Vagina (tissue), 2 donors: ENCODE measurements at regions not wholly inside any gene's neighbourhood (a gene's known extent, or its start where the extent isn't known, plus 50 kb on each side); places are given as distances from the start of the nearest gene placed in this dataset.
"Not testable (repeated sequence)": the region's sequence is repeated elsewhere in the genome, so short reads cannot be mapped to it uniquely, and the experiment has no call there.

Experiments used
- DNase-seq, 2 donors: peaks; one replicate each; pipeline ENCODE4 v3.0.0-alpha.2; 2017; ENCODE audit errors: extremely low spot score in 2 of 2
- H3K27ac ChIP-seq: fragments of 200-600 bp; sonication (generic); one replicate; pipeline ENCODE4 v1.5.1; 2019
- H3K27me3 ChIP-seq: fragments of 200-600 bp; sonication (generic); one replicate; pipeline ENCODE4 v1.5.1; 2019
- H3K36me3 ChIP-seq, 2 donors: fragments of 200-600 bp; sonication (generic); one replicate each; pipeline ENCODE4 v1.5.1; 2017 to 2019
- H3K4me1 ChIP-seq: fragments of 200-600 bp; sonication (generic); one replicate; pipeline ENCODE4 v1.5.1; 2019
- H3K4me3 ChIP-seq, 2 donors: fragments of 200-600 bp; sonication (generic); 1 replicate in 1 of 2; 2 replicates in 1 of 2; pipeline ENCODE4 v1.5.1; 2016 to 2019
- H3K9me3 ChIP-seq: fragments of 200-600 bp; sonication (generic); one replicate; pipeline ENCODE4 v1.5.1; 2019
- CTCF ChIP-seq, 3 experiments: fragments of 450-650 bp in 2 of 3; fragments of 200-600 bp in 1 of 3; sonication (generic) in 1 of 3; IDR thresholded peaks; one replicate each; pipeline ENCODE4 v1.5.1; 2017 to 2019; ENCODE audit warnings: antibody characterized with exemption in 3 of 3, mild to moderate bottlenecking in 2 of 3, moderate library complexity in 2 of 3
- POLR2A ChIP-seq, 2 donors: fragments of 450-650 bp; IDR thresholded peaks; one replicate each; pipeline ENCODE4 v1.6.1; 2017; ENCODE audit warnings: antibody characterized with exemption in 2 of 2, mild to moderate bottlenecking in 2 of 2, moderate library complexity in 2 of 2
- POLR2AphosphoS5 ChIP-seq, 2 donors: sonication (generic); formaldehyde crosslinking; IDR thresholded peaks; one replicate each; pipeline ENCODE4 v1.9.0; 2017; ENCODE audit warnings: antibody characterized with exemption in 2 of 2, mild to moderate bottlenecking in 2 of 2, low read depth in 1 of 2; ENCODE audit not compliant: insufficient read depth in 1 of 2
- intact Hi-C: fragments of 100-400 bp; cut with DNase I; formaldehyde crosslinking; loops from one replicate; pipeline ENCODE4 v1.15.1; 2023

DNA sequence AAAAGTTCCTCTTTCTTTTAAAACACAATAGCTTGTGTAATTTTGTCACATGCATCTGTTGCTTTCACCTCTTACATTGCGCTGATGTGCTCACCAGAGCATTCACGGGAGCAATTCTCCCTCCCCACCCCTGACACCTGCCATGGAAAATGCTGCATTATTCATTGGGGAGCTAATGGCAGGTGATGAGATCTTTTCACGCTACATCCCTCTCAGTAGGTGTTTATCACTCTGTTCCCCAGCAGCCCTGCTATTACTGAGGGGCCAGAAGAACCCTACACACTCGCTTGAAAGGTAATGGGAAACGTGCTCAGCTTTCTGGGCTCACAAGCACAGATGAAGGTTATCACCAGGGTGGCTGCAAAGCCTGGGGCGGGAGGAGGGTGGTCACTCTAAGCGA lies 398.0 kb downstream of the PSAT1 start:
- Histone ChIP-seq H3K36me3 (no peaks in the 10 kb centered on the region), H3K4me3 (no peak overlapping the region), H3K4me1 (no peaks in the 10 kb centered on the region), H3K27ac (no peak overlapping the region), H3K9me3 (no peaks in the 10 kb centered on the region), H3K27me3 (no peaks in the 10 kb centered on the region)
- TF ChIP-seq CTCF (IDR thresholded peaks at IDR 0.05) (no peak), POLR2A (IDR thresholded peaks at IDR 0.05) (no peak), POLR2AphosphoS5 (IDR thresholded peaks at IDR 0.05; ENCODE audit: insufficient read depth in 1 of 2, low read depth in 1 of 2) (no peak)
- no peak for DNase-seq
- intact Hi-C loops = no loop called here

DNA sequence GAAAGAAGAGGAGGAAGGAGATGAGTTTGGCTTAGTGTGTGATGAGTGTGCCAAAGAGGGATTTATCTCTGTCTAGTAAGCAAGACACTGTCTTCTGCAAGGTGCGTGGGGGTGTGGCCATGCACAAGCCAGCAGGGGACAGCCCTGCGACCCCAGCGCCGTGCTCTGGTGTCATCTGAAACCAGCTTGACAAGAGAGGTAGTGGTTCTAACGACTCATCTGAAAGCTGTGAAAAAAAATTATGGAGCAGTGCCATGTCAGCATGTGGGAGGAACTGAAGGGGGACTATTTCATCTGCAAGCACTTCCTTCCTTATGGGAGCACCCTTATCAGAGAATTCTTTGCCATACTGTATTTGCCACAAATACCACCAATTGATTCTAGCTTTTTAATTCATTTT lies 398.6 kb downstream of the PSAT1 start:
- no peak overlapping the region for H3K4me3 ChIP-seq
- H3K4me1 ChIP-seq = no peaks in the 10 kb centered on the region
- no peak for TF ChIP-seq POLR2A (IDR thresholded peaks at IDR 0.05)
- no peak for TF ChIP-seq POLR2AphosphoS5 (IDR thresholded peaks at IDR 0.05; ENCODE audit: insufficient read depth in 1 of 2, low read depth in 1 of 2)
- TF ChIP-seq CTCF (IDR thresholded peaks at IDR 0.05) = no peak
- no peaks in the 10 kb centered on the region for H3K9me3 ChIP-seq
- intact Hi-C loops = no loop called here
- no peaks in the 10 kb centered on the region for H3K36me3 ChIP-seq
- no peaks in the 10 kb centered on the region for H3K27me3 ChIP-seq
- DNase-seq = no peak
- H3K27ac ChIP-seq = no peak overlapping the region

GRCh38 chr9:78697618-78698017 lies 400.7 kb downstream of the PSAT1 start:
- H3K36me3 ChIP-seq = no peaks in the 10 kb centered on the region
- TF ChIP-seq POLR2A (IDR thresholded peaks at IDR 0.05) = no peak
- TF ChIP-seq CTCF (IDR thresholded peaks at IDR 0.05) = no peak
- no peak for TF ChIP-seq POLR2AphosphoS5 (IDR thresholded peaks at IDR 0.05; ENCODE audit: insufficient read depth in 1 of 2, low read depth in 1 of 2)
- H3K27ac ChIP-seq = no peak overlapping the region
- H3K4me1 ChIP-seq = no peaks in the 10 kb centered on the region
- H3K27me3 ChIP-seq = no peaks in the 10 kb centered on the region
- H3K4me3 ChIP-seq = no peak overlapping the region
- intact Hi-C loops = no loop called here
- H3K9me3 ChIP-seq = no peaks in the 10 kb centered on the region
- DNase-seq = no peak

- Histone ChIP-seq H3K4me1 (no peaks in the 10 kb centered on the region), H3K9me3 (no peaks in the 10 kb centered on the region), H3K36me3 (no peaks in the 10 kb centered on the region), H3K4me3 (no peak overlapping the region), H3K27me3 (no peaks in the 10 kb centered on the region), H3K27ac (no peak overlapping the region)
- intact Hi-C loops = no loop called here
- no peak for TF ChIP-seq POLR2A (IDR thresholded peaks at IDR 0.05)
- TF ChIP-seq POLR2AphosphoS5 (IDR thresholded peaks at IDR 0.05; ENCODE audit: insufficient read depth in 1 of 2, low read depth in 1 of 2) = no peak
- TF ChIP-seq CTCF (IDR thresholded peaks at IDR 0.05) = no peak
- no peak for DNase-seq
Observed at GRCh38 chr9:78698371-78698770, 401.4 kb downstream of the PSAT1 start.

- DNase-seq, H3K4me3 ChIP-seq, H3K4me1 ChIP-seq, intact Hi-C loops, H3K27me3 ChIP-seq, H3K27ac ChIP-seq, H3K9me3 ChIP-seq, H3K36me3 ChIP-seq: not testable (repeated sequence)
Observed at GRCh38 chr9:78699217-78699616, 402.3 kb downstream of the PSAT1 start.

DNA sequence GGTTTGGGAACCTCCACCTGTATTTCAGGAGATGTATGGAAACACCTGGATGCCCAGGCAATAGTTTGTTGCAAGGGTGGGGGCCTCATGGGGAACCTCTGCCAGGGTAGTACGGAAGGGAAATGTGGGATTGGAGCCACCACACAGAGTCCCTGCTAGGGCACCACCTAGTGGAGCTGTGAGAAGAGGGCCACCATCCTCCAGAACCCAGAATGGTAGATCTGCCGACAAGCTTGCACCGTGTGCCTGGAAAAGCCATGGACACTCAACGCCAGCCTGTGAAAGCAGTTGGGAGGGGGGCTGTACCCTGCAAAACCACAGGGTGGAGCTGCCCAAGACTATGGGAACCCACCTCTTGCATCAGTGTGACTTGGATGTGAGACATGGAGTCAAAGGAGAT lies 407.2 kb downstream of the PSAT1 start:
- H3K4me1 ChIP-seq, H3K36me3 ChIP-seq, H3K27me3 ChIP-seq, intact Hi-C loops, H3K9me3 ChIP-seq, DNase-seq, H3K27ac ChIP-seq, H3K4me3 ChIP-seq: not testable (repeated sequence)
